ENCODE measurements at regions not wholly inside any gene's neighbourhood (a gene's known extent, or its start where the extent isn't known, plus 50 kb on each side); places are given as distances from the start of the nearest gene placed in this dataset.

- TF ChIP-seq CTCF (IDR thresholded peaks at IDR 0.05) (no peak), POLR2A (IDR thresholded peaks at IDR 0.05; ENCODE audit: low read depth) (no peak), POLR2AphosphoS5 (IDR thresholded peaks at IDR 0.05) (no peak), EP300 (IDR thresholded peaks at IDR 0.05) (no peak)
These were observed 290.1 kb downstream of the PLPP3 start for GRCh38 chr1:56289260-56289659.
